ENCODE measurements at regions not wholly inside any gene's neighbourhood (a gene's known extent, or its start where the extent isn't known, plus 50 kb on each side); places are given as distances from the start of the nearest gene placed in this dataset.

- ATAC-seq (ENCODE audit: low read depth) = no peak
- Mint-ChIP-seq H3K27me3 (peaks cover under 1% of the 10 kb centered on the region), H3K36me3 (no peaks in the 10 kb centered on the region), H3K27ac (no peak overlapping the region), H3K4me3 (no peak overlapping the region), H3K4me1 (no peaks in the 10 kb centered on the region), H3K9me3 (no peaks in the 10 kb centered on the region)
- DNase-seq (ENCODE audit: low spot score in 2 of 2) = no peak
Observed at GRCh38 chr2:611519-611918, 65.7 kb downstream of the TMEM18 start.

DNA sequence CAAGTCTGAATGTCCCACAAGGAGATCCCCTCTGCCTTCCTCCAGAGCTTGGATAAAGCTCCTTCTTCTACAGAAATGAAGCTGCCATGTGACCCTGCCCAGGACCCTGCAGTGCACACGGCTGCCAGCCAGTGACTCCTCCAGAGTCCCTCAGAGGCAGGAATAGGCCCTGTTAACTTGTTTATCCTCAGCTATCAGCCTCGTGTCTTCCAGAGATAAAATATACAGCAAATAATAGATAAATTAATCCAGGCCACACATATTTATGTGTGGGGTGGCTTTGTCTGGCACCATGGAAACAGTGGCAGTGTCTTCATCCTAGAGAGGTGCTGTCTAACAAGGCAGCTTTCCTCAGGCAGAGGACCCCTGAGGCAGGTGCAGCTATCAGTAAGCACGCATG is 66.7 kb downstream of the TMEM18 start:
- H3K27me3 Mint-ChIP-seq = no peaks in the 10 kb centered on the region
- no peak for DNase-seq (ENCODE audit: low spot score in 2 of 2)
- no peak overlapping the region for H3K4me3 Mint-ChIP-seq

DNA sequence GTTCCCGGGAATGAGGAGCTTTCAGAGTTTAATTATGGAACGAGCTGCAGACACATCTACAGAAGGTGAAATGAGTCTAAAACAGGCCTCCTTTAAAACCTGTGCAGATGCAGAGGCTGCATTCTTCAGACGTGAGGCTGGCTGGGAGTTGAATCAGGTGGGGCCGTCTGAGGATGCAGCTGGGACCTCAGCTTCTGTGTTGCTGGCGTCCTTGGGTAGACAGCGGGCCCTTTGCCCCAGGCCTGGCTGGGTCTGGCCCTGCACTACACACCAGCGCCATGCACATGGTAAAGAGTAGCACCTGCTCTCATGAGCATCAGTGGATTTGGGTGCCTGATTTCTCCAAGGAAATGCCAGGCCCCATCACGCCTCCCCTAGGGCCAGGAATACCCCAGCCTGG is 67.3 kb downstream of the TMEM18 start:
- H3K4me3 Mint-ChIP-seq = no peak overlapping the region
- DNase-seq (ENCODE audit: low spot score in 2 of 2) (no peak), ATAC-seq (ENCODE audit: low read depth) (no peak)
- no peaks in the 10 kb centered on the region for H3K4me1 Mint-ChIP-seq
- no peaks in the 10 kb centered on the region for H3K9me3 Mint-ChIP-seq
- no peaks in the 10 kb centered on the region for H3K27me3 Mint-ChIP-seq
- no peak overlapping the region for H3K27ac Mint-ChIP-seq
- no peaks in the 10 kb centered on the region for H3K36me3 Mint-ChIP-seq

More for the DNA sequence above, 66.7 kb downstream of the TMEM18 start:
- Mint-ChIP-seq H3K4me1 (no peaks in the 10 kb centered on the region), H3K36me3 (no peaks in the 10 kb centered on the region), H3K9me3 (no peaks in the 10 kb centered on the region), H3K27ac (no peak overlapping the region)
- ATAC-seq (ENCODE audit: low read depth) = no peak

- ATAC-seq (ENCODE audit: low read depth) = no peak
- no peaks in the 10 kb centered on the region for H3K9me3 Mint-ChIP-seq
- no peak overlapping the region for H3K4me3 Mint-ChIP-seq
- H3K36me3 Mint-ChIP-seq = no peaks in the 10 kb centered on the region
- no peak overlapping the region for H3K27ac Mint-ChIP-seq
- no peaks in the 10 kb centered on the region for H3K27me3 Mint-ChIP-seq
- no peaks in the 10 kb centered on the region for H3K4me1 Mint-ChIP-seq
- no peak for DNase-seq (ENCODE audit: low spot score in 2 of 2)
Observed at GRCh38 chr2:609449-609848, 67.8 kb downstream of the TMEM18 start.

GRCh38 chr2:608711-609110 is 68.5 kb downstream of the TMEM18 start:
- Mint-ChIP-seq H3K27ac (no peak overlapping the region), H3K36me3 (no peaks in the 10 kb centered on the region), H3K4me3 (no peak overlapping the region), H3K9me3 (peaks cover under 1% of the 10 kb centered on the region), H3K4me1 (no peaks in the 10 kb centered on the region), H3K27me3 (no peaks in the 10 kb centered on the region)
- DNase-seq (ENCODE audit: low spot score in 2 of 2) (no peak), ATAC-seq (ENCODE audit: low read depth) (no peak)

DNA sequence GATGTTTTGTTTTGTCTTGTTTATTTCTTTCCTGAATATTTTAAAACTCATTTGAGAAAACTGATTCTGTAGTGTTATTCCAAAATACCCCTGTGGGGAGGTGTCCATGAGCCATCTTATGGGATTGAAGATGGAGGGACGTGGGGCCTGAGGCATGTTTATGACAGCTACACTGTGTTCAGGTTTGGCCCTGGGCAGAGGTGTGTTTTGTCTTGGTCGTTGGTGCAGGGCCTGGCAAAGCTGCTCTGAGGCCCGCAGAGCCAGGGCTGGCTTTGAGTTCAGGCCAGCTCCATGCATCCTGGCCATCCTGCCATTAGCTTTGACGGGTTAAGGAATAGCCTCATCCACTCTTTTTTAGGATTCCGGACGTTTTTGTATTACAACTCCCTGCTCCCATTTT is 68.9 kb downstream of the TMEM18 start:
- no peak overlapping the region for H3K4me3 Mint-ChIP-seq
- no peaks in the 10 kb centered on the region for H3K27me3 Mint-ChIP-seq
- ATAC-seq (ENCODE audit: low read depth) = no peak
- DNase-seq (ENCODE audit: low spot score in 2 of 2) = no peak
- H3K36me3 Mint-ChIP-seq = no peaks in the 10 kb centered on the region
- H3K9me3 Mint-ChIP-seq = peaks cover 2% of the 10 kb centered on the region
- no peaks in the 10 kb centered on the region for H3K4me1 Mint-ChIP-seq
- H3K27ac Mint-ChIP-seq = no peak overlapping the region

GRCh38 chr2:607709-608108 is 69.5 kb downstream of the TMEM18 start:
- Mint-ChIP-seq H3K4me1 (no peaks in the 10 kb centered on the region), H3K27ac (no peak overlapping the region), H3K4me3 (no peak overlapping the region), H3K27me3 (no peaks in the 10 kb centered on the region), H3K36me3 (no peaks in the 10 kb centered on the region), H3K9me3 (peaks cover 3% of the 10 kb centered on the region)
- ATAC-seq (ENCODE audit: low read depth) = no peak
- no peak for DNase-seq (ENCODE audit: low spot score in 2 of 2)

GRCh38 chr2:607172-607571 is 70.0 kb downstream of the TMEM18 start:
- ATAC-seq (ENCODE audit: low read depth) = no peak
- Mint-ChIP-seq H3K4me1 (no peaks in the 10 kb centered on the region), H3K36me3 (no peaks in the 10 kb centered on the region), H3K27ac (no peak overlapping the region), H3K9me3 (peaks cover 3% of the 10 kb centered on the region), H3K4me3 (no peak overlapping the region), H3K27me3 (no peaks in the 10 kb centered on the region)
- no peak for DNase-seq (ENCODE audit: low spot score in 2 of 2)

- no peak overlapping the region for H3K27ac Mint-ChIP-seq
- no peak overlapping the region for H3K4me3 Mint-ChIP-seq
- peaks cover 3% of the 10 kb centered on the region for H3K9me3 Mint-ChIP-seq
- no peak for ATAC-seq (ENCODE audit: low read depth)
- no peaks in the 10 kb centered on the region for H3K4me1 Mint-ChIP-seq
- no peak for DNase-seq (ENCODE audit: low spot score in 2 of 2)
- no peaks in the 10 kb centered on the region for H3K27me3 Mint-ChIP-seq
- no peaks in the 10 kb centered on the region for H3K36me3 Mint-ChIP-seq
Observed at GRCh38 chr2:605674-606608, 71.3 kb downstream of the TMEM18 start.

GRCh38 chr2:604854-605524 is 72.2 kb downstream of the TMEM18 start:
- peaks cover 3% of the 10 kb centered on the region for H3K9me3 Mint-ChIP-seq

GRCh38 chr2:604385-604784 is 72.8 kb downstream of the TMEM18 start:
- Mint-ChIP-seq H3K4me3 (no peak overlapping the region), H3K27ac (no peak overlapping the region), H3K27me3 (no peaks in the 10 kb centered on the region), H3K36me3 (no peaks in the 10 kb centered on the region), H3K9me3 (peaks cover 3% of the 10 kb centered on the region), H3K4me1 (no peaks in the 10 kb centered on the region)
- ATAC-seq (ENCODE audit: low read depth) (no peak), DNase-seq (ENCODE audit: low spot score in 2 of 2) (no peak)

More at GRCh38 chr2:604854-605524, 72.2 kb downstream of the TMEM18 start:
- Mint-ChIP-seq H3K27ac (no peak overlapping the region), H3K4me1 (no peaks in the 10 kb centered on the region), H3K4me3 (no peak overlapping the region), H3K36me3 (no peaks in the 10 kb centered on the region), H3K27me3 (no peaks in the 10 kb centered on the region)
- ATAC-seq (ENCODE audit: low read depth) (no peak), DNase-seq (ENCODE audit: low spot score in 2 of 2) (no peak)

DNA sequence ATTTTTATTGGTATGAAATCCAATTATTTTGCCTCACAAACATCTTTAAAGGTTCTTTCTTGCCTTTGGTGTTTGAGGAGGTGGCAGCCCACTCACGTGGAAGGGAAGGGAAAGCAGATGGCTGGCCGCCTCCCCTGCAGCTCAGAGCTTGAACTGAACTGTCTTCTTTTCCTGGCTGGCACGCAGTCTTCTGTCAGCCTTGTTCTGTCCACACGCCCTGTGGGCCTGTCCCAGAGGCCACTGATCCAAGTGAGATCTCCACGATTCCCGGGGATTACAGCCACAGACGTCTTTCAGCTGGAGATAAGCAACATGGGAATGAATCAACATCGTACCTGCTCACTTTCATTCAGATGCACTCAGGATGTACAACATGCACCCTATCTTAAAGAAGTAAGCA is 73.3 kb downstream of the TMEM18 start:
- Mint-ChIP-seq H3K4me1 (no peaks in the 10 kb centered on the region), H3K27me3 (no peaks in the 10 kb centered on the region), H3K27ac (no peak overlapping the region), H3K9me3 (peaks cover 3% of the 10 kb centered on the region), H3K36me3 (no peaks in the 10 kb centered on the region), H3K4me3 (no peak overlapping the region)
- no peak for ATAC-seq (ENCODE audit: low read depth)
- DNase-seq (ENCODE audit: low spot score in 2 of 2) = no peak

GRCh38 chr2:603427-603826 is 73.8 kb downstream of the TMEM18 start:
- Mint-ChIP-seq H3K9me3 (peaks cover 3% of the 10 kb centered on the region), H3K27me3 (no peaks in the 10 kb centered on the region), H3K27ac (no peak overlapping the region), H3K36me3 (no peaks in the 10 kb centered on the region), H3K4me3 (no peak overlapping the region), H3K4me1 (no peaks in the 10 kb centered on the region)
- no peak for DNase-seq (ENCODE audit: low spot score in 2 of 2)
- ATAC-seq (ENCODE audit: low read depth) = no peak

- Mint-ChIP-seq H3K4me3 (no peak overlapping the region), H3K36me3 (no peaks in the 10 kb centered on the region), H3K9me3 (peaks cover 3% of the 10 kb centered on the region), H3K27me3 (peaks cover 2% of the 10 kb centered on the region), H3K27ac (no peak overlapping the region), H3K4me1 (no peaks in the 10 kb centered on the region)
- ATAC-seq (ENCODE audit: low read depth) (no peak), DNase-seq (ENCODE audit: low spot score in 2 of 2) (no peak)
Observed at GRCh38 chr2:602571-603359, 74.4 kb downstream of the TMEM18 start.
